HG03039 (cell line): ENCODE measurements at regions not wholly inside any gene's neighbourhood (a gene's known extent, or its start where the extent isn't known, plus 50 kb on each side); places are given as distances from the start of the nearest gene placed in this dataset.

Experiments used
- ATAC-seq: cut with Tn5 transposase; IDR thresholded peaks from one replicate; pipeline ENCODE4 v1.9.1; 2021; ENCODE audit warnings: mild to moderate bottlenecking, moderate library complexity; ENCODE audit not compliant: unreplicated experiment

DNA sequence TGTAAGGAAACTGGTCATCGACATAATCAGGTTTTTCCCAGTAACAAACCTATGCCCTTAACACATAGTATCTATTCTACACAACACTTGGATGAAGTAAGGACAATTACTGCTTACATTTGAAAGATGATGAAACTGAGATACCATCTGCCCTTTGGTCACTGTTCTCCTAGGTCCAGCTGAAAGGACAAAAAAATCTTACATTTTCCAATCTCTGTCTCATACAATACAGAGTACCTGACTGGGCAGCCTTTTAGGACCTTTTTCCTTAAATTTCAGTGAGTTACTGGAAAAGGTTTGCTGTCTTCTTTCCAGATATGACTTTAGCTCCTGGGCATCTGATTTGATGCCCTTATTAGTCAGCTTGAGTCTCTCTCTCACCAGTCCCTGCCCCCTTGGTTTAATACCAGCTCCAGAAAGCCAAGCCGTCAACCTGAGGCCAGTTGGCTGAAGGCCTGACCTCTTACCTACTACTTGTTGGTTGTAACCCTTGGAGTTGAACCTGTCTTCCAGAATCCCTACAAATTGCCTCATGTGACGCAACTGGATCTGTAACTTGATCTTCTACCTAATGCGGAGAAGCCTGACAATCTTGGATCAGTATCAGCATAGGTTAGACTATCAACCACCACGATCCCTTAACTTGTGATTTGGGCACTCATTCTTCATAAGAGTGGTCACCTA is 355.3 kb upstream of the ZNF385D start:
- no peak for ATAC-seq

DNA sequence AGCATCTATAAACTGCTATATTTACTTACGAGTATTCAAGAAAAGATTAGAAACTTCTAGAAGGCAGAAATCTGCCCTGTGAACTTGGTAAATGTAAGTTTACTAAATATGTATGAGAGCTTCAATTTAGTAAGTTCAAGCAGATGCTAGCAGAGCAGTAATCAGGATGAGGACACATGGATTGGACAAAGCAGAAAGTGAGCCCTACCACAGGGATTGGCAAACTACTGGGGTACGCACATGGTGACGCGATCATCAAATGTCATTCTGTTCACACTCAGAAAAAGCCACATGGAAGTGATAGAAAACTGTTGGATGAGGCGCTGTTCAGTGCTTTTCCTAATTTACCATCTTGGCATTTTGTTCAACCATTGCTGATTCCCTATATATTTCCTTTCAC is 360.2 kb upstream of the ZNF385D start:
- no peak for ATAC-seq

DNA sequence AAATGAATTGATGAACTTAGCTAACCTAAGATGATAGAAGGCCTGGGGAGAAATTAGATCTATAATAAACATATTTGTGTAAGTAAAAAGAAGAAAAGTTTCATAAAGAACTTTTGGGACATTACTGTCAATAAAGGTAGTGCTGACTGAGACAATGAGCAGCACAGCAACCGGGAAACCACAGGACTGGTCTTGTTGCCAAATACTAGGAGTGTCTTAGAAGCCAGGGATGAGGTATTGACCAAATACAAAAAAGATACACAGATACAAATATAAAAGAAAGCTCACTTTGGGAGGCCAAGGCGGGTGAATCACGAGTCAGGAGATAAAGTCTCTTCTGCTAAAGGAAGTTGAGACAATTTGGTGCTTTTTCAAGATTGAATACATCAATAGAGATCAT is 362.4 kb upstream of the ZNF385D start:
- ATAC-seq, result no peak

DNA sequence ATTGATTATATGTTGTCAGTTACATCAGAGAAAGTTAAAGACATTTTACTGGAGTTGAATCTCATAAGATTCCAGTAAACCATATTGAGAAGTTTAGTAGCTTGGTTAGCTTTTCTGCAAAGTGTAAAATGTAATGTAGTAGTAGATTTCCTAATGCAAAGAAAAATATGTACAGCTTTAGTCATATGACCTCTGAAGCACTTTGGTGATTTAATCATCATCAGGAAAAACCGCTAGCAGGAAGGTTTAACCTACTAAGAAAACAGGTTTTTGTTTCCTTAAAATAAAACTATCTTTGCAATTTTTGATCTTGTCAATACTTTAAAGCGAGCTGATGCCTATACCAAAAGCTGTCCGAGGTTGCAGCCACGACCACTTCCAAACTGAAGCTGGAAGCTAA is 364.6 kb upstream of the ZNF385D start:
- no peak for ATAC-seq

DNA sequence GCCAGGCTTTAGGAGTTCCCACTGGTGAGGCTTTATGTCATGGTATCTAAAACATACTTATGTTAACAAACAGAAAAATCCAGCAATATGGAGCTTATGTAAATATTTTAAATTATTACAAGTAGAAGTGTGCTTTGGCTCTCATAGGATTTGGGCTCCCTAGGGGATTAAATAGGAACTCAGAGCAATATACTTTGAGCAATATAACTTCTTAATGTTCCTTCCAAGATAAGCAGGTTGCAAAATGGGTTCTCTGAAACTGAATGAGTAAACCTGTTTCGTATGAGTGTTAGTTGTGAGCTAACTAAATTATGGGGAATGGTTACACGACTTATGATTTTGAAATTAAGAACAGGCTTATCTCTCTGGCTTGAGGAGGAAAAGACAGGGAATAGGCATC is 366.1 kb upstream of the ZNF385D start:
- no peak for ATAC-seq

DNA sequence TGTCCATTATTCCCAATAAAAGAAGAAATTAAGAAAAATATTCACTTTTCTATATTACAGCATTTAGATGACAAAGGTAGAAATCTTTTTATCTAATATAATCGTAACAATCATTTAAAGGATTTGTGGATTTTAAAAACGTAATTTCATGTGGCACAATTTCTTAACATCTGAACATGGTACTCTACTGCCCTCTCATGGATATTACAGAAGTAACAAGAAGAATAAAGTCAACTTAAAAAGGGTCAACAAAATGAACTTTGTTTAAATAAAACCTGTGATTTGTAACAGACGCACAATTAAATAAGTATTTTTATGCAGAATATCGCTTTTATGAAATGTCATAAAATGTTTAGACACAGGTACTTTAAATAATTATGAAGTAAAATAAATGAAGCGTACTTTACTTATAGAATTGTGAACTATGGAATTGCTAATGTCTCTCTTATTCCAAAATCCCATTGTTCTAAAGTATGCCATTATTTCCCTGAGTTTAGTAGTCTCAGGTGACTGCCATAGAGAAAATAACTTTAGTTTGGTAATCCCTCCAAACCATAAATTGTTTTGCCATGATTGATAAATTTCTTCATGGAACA is 366.8 kb upstream of the ZNF385D start:
- ATAC-seq, result no peak

DNA sequence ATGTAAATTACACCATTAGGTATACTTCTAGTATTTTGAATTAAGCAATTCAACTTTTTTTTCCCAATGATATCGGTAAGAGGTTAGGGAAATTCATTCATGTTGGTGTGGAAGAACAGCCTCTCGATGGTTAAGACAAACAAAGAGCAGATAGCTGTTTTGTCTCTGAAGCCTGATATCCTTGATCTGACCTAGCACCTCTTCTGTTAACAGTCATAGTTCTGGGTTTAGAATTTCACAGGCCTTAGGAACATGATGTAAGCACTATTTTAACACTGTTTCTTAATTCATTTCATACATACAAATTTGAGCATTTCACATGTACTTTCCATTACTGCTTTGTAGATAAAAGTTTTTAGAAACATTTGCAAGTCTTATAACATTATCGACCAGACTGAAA is 367.5 kb upstream of the ZNF385D start:
- ATAC-seq, result no peak

DNA sequence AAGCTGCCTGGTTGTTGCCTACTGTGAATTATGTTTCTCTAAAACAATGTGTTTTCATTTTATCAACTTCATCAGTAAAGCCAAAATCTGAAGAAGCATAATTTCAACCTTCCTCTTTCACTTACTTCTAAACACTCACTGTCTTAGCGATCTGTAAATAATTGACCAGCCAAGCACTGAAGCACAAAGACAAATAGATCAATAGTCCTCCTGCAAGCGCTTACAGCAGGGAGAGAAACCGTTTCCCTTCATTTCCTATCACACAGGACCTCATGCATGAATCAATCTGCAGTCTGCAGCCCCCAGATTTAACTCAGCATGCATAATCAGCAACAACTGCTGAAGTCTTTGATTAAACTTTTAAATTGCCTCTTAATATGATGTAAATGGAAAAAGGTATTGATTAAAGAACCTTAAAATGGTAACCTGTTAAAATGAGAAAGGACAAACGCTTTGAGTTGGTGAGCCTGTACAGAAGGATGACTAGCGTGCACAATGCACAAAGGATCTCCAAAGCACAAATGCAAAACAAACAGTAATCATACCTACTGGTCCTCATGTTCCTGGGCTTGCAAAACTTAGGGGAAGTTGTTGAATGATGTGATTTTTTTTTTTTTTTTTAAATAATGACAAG is 370.2 kb upstream of the ZNF385D start:
- no peak for ATAC-seq

DNA sequence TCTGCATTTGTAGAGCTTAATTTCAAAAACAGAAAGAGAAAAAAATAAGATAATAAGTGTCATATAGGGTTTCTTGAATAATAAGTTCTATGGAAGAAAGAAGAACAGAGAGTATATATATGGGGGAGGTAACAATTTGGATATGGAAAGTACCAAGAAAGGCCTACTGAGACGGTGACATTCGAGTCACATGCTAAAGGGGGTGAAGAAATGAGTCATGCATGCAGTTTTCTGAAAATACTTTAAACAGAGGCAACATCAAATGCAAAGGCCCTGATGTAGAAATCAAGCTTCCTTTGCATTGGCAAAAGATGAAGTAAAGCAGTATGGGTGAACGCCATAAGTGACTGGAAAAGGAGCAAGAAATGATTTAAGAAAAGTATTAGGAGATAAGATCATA is 371.6 kb upstream of the ZNF385D start:
- peak; percentile 89 for ATAC-seq

DNA sequence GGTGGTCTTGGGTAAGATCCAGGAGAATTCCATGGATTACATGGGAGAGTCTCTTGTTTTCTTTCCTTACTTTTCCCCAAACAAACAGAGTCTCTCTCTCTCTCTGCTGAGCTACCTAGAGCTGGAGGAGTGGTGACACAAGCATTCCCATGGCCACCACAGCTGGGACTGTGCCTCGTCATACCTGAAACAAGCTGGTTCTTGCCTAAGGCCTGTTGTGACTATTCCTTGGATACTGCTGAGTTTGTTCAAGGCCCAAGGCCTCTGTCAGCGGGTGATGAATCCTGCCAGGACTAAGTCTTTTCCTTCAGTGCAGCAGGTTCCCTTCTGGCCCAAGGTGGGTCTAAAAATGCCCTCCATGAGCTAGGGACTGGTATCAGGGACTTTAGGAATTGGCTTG is 378.1 kb upstream of the ZNF385D start:
- ATAC-seq, result no peak

DNA sequence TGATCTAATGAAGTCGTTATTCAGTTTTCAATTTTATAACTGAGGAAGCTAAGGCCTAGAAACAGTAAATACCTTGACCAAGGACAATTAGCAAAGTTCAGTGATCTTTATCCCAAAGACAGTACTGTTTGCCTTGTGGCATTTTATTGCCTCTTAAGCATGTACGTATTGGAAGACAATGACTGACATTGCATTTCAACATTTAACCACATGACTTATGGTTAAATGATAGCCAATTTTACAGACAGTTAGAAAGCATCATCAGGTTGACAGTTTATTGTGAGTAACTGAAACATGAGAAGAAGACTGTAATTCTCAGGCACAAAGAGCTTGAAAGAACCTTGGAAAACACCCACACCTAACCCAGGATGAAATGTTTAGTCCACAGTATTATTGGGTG is 390.8 kb upstream of the ZNF385D start:
- ATAC-seq, result no peak

DNA sequence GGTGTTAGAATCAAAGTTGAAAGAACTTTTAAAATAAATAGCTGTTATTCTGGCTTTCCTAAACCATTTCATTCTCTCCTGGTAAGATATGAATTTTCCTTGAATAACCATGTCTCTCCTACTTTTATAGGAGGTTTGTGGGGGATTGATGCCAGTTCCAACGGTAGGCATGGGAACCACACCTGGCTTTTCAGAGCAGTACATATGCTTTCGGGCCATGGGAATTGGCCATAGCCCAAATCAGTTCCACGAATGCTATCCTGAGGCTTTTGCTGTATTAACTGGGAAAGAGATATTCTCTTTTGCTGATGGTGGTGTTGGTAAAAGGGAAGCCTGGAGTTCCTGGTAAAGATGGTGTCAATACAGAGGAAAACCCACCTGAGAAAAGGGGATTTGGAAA is 396.2 kb upstream of the ZNF385D start:
- no peak for ATAC-seq

DNA sequence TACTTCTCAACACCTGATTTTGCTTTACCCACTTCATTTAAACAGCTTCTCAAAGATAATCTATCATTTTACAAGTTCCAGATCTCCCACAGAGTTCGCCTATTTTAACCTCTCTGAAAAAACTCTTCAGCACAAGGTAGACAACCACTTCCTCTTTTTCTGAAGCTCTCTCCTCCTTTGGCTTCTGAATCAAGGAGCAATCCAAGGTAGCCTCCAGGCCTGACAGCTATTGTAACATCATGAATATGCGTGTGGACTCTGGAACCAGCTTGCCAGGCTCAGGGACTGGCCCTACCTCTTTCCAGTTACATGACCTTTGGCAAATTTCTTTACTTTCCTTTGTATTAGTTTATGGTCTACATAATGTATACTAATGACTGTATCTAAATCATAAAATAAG is 405.9 kb upstream of the ZNF385D start:
- no peak for ATAC-seq

DNA sequence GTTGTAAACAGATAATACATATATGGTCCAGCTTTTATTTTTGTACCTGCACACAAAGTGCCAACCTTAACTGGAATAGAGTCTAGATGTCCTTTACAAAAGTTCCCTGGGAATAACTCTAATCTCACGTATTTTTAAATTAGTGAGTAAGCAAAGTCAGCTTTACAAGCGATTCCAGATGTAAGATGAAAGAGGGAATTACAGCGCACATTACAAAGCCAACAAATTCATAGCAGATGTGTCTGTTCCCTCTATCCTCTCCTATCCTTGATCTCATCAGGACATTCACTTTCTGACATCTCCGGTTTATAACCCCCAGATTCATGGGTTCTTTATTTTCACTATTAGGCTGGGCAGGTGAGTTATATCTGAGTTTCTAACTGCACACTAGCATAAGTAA is 406.8 kb upstream of the ZNF385D start:
- no peak for ATAC-seq

DNA sequence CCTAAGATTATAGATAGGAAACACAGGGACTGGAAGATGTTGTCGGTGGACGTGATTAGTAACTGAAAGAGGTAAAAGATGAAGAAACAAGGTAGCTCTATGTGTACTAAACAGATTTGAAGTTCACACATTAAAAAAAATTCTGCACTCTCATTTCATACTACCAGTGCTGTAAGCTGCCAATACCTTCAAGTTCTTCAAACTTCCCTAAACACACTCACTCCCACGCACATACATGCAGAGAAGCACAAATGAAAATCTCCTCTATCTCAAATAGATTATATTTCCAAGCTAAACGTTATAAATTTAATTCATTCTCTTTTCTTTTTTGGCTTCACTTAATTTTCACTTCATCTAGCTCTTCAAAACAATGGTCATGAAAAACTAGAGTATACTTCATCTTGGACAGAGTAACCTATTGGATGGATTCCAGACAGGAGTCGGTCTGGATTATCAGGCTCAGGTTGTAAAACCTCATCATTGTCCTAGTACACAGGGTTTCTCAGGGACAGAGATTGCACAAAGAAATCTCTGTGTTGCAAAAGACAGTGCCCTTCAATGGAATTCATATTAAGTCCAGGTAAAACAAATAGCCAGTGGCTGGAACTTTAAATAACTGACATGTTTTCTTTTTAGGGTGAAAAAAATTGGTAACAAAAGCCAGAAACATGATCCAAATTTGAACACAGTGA is 408.1 kb upstream of the ZNF385D start:
- no peak for ATAC-seq

DNA sequence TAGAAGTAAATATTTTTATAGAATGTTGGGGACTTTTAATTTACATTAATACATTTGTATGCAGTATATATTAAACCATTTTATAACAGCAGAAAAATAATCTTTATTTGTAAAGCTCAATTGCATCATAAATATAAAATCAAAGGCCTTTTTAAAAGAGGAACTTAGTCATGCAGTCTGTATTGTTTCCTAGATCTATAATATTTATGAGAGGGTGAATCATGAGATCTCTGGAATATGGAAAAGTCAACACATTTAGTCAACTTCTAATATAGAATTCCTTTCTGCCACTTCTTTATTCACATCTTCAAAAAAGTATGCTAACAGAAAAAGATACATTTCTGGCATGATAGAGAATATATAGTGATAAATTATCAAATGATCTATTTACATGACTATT is 410.3 kb upstream of the ZNF385D start:
- ATAC-seq, result no peak

DNA sequence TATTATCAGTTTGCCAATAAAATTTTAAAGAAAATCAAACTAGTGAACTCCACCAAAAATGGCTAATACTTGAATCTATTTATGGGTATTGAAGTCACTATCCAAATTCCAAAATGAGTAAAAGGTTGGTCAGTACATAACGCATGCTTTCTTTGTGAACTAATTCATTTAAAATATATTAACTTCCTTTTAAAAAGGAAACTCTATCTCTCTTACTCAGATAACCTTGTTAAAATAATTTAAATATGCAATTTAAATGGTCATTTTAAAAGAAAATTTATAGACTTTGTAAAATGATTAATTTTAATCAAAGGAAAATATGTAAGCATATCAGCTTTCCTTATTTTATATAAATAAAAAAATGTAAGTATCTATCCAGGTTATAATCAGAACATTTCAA is 419.4 kb upstream of the ZNF385D start:
- ATAC-seq, result no peak

DNA sequence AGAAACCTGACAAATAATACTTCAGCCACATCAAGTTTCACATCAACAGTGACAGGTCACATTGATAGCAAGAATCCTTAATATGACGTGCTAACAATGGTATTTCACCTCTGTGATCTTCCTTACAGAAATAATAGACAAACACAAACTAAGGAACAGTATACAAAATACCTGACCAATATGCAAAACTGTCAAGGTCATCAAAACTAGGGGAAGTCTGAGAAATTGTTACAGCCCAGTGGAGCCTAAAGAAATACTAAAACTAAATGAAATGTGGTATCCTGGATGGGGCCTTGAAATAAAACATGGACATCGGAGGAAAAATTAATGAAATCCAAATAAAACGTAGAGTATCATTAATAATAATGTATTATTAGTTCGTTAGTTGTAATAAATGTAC is 422.0 kb upstream of the ZNF385D start:
- no peak for ATAC-seq

DNA sequence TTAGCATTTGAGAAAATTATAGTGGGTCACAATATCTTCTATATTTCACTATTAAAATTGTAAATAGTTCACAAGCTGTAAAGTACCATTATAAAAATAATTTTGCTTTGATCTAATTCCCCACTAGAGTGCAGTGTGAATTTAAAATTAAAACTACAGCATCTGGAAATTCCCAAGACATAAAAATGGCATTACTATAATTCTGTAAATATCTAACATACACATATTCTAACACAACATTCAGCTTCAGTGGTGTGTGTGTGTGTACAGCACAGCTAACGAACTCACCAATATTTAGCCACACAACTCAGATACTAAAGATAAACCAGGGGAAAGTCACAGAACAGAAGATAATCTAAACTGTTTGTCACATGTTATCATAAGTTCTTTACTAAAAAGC is 424.9 kb upstream of the ZNF385D start:
- no peak for ATAC-seq

DNA sequence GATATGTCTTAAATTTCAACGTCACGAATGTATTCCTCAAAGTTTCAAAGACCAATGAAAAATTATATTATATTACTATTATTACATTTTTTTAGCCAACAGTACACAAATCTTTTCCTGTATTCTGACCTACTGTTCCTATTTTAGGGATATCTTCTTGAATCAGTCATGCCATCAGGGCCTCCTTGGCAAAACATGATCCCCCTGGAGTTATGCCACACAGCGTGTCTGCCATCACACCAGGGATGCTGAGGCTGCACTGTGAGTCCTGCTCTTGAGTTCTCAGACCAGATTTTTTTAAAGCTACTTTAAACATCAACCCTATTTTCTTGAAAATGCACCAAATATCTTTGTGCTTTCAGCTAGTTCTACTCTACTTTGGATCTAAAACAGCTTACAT is 425.9 kb upstream of the ZNF385D start:
- no peak for ATAC-seq

DNA sequence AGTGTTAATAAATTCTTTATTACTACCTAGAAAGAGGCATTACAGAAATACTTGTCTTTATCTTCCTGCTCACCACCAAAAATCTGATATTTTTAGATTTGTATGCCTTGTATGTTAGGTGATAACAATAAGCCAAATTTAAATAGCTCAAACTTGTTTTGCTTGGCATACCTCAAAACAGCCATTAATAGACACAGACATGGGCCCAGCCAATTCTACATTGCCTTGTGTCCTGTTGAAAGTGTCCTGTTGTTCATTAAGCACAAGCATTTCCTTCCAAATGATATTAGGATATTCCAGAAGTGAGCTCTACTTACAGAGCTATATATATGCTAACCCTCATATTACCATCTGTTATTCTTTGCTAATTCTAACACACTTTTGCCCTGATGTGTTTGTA is 438.6 kb upstream of the ZNF385D start:
- no peak for ATAC-seq

DNA sequence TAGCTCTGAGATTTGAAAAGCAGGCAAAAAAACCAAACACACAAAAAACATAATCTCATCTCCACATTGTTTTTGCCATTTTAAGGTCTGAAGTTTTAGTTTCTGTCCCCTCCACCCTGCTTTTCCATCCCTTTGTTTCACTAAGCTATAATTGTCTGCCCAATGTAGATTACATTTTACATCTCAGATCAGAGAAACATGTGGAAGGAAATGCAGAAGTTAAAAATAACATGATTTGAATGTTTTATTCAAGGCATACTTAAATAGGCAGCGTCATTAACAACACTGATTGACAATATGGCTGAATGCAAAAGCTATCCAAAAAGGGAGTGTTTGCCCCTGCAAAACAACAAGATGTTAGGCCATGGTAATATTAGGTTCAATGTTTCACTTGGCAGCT is 448.1 kb upstream of the ZNF385D start:
- ATAC-seq, result no peak
